ENCODE measurements at regions not wholly inside any gene's neighbourhood (a gene's known extent, or its start where the extent isn't known, plus 50 kb on each side); places are given as distances from the start of the nearest gene placed in this dataset.

GRCh38 chr12:113658006-113658655 lies 186.5 kb upstream of the LHX5 start:
- no peak for DNase-seq (ENCODE audit: low read depth)

- DNase-seq (ENCODE audit: low read depth): no peak
These were observed 184.2 kb upstream of the LHX5 start for GRCh38 chr12:113655919-113656318.

- no peak for DNase-seq (ENCODE audit: low read depth)
These were observed 183.8 kb upstream of the LHX5 start for GRCh38 chr12:113655479-113655878.

GRCh38 chr12:113651662-113652061 lies 180.0 kb upstream of the LHX5 start:
- DNase-seq (ENCODE audit: low read depth): no peak

GRCh38 chr12:113650476-113650875 lies 178.8 kb upstream of the LHX5 start:
- no peak for DNase-seq (ENCODE audit: low read depth)

- DNase-seq (ENCODE audit: low read depth): no peak
These were observed 177.7 kb upstream of the LHX5 start for GRCh38 chr12:113649256-113649830.

GRCh38 chr12:113647048-113647447 lies 175.4 kb upstream of the LHX5 start:
- no peak for DNase-seq (ENCODE audit: low read depth)

GRCh38 chr12:113645603-113646002 lies 173.9 kb upstream of the LHX5 start:
- DNase-seq (ENCODE audit: low read depth): no peak

- no peak for DNase-seq (ENCODE audit: low read depth)
These were observed 173.5 kb upstream of the LHX5 start for GRCh38 chr12:113645183-113645582.

- DNase-seq (ENCODE audit: low read depth): no peak
These were observed 171.7 kb upstream of the LHX5 start for GRCh38 chr12:113643177-113643974.

- DNase-seq (ENCODE audit: low read depth): no peak
These were observed 171.0 kb upstream of the LHX5 start for GRCh38 chr12:113642672-113643071.

- DNase-seq (ENCODE audit: low read depth): no peak
These were observed 170.5 kb upstream of the LHX5 start for GRCh38 chr12:113642216-113642615.

- DNase-seq (ENCODE audit: low read depth): no peak
These were observed 169.9 kb upstream of the LHX5 start for GRCh38 chr12:113641426-113642030.

GRCh38 chr12:113640837-113641236 lies 169.2 kb upstream of the LHX5 start:
- DNase-seq (ENCODE audit: low read depth): no peak

GRCh38 chr12:113639474-113639873 lies 167.8 kb upstream of the LHX5 start:
- no peak for DNase-seq (ENCODE audit: low read depth)

GRCh38 chr12:113638460-113638775 lies 166.7 kb upstream of the LHX5 start:
- DNase-seq (ENCODE audit: low read depth): no peak

- no peak for DNase-seq (ENCODE audit: low read depth)
These were observed 163.3 kb upstream of the LHX5 start for GRCh38 chr12:113634982-113635381.

GRCh38 chr12:113634474-113634873 lies 162.8 kb upstream of the LHX5 start:
- no peak for DNase-seq (ENCODE audit: low read depth)

- DNase-seq (ENCODE audit: low read depth): no peak
These were observed 162.1 kb upstream of the LHX5 start for GRCh38 chr12:113633678-113634332.

GRCh38 chr12:113630625-113631024 lies 159.0 kb upstream of the LHX5 start:
- no peak for DNase-seq (ENCODE audit: low read depth)

GRCh38 chr12:113625499-113625898 lies 153.8 kb upstream of the LHX5 start:
- DNase-seq (ENCODE audit: low read depth): no peak

- no peak for DNase-seq (ENCODE audit: low read depth)
These were observed 150.7 kb upstream of the LHX5 start for GRCh38 chr12:113622410-113622809.
